HUES6 (cell line): ENCODE measurements at regions not wholly inside any gene's neighbourhood (a gene's known extent, or its start where the extent isn't known, plus 50 kb on each side); places are given as distances from the start of the nearest gene placed in this dataset.
"Not testable (repeated sequence)": the region's sequence is repeated elsewhere in the genome, so short reads cannot be mapped to it uniquely, and the experiment has no call there.

Source experiments
- H3K27ac ChIP-seq: 2 replicates; pipeline ENCODE4 v1.7.0; 2013; ENCODE audit warnings: low read depth, mild to moderate bottlenecking, low read length, inconsistent platforms
- H3K27me3 ChIP-seq: 2 replicates; pipeline ENCODE4 v1.6.1; 2013; ENCODE audit warnings: low read length; ENCODE audit not compliant: control insufficient read depth, insufficient read depth
- H3K36me3 ChIP-seq: 2 replicates; pipeline ENCODE4 v1.6.1; 2013; ENCODE audit warnings: low read length; ENCODE audit not compliant: control insufficient read depth, insufficient read depth
- H3K4me1 ChIP-seq: 2 replicates; pipeline ENCODE4 v1.6.1; 2013; ENCODE audit warnings: low read length; ENCODE audit not compliant: control insufficient read depth, insufficient read depth
- H3K4me3 ChIP-seq: 2 replicates; pipeline ENCODE4 v1.5.1; 2013; ENCODE audit warnings: low read depth, low read length
- H3K9ac ChIP-seq: one replicate; pipeline ENCODE4 v1.6.1; 2013; ENCODE audit warnings: mild to moderate bottlenecking, low read length
- H3K9me3 ChIP-seq: 2 replicates; pipeline ENCODE4 v1.6.1; 2013; ENCODE audit warnings: low read depth, low read length; ENCODE audit not compliant: control insufficient read depth, insufficient read depth

- not testable (repeated sequence) for H3K9ac ChIP-seq, H3K36me3 ChIP-seq, H3K27ac ChIP-seq, H3K9me3 ChIP-seq, H3K27me3 ChIP-seq, H3K4me3 ChIP-seq
- peaks cover 14% of the 10 kb centered on the region for H3K4me1 ChIP-seq
These were observed 105.5 kb downstream of the ZBTB18 start for GRCh38 chr1:244156617-244157016.

GRCh38 chr1:244157731-244158438 is 106.8 kb downstream of the ZBTB18 start:
- H3K27ac ChIP-seq, result no peak overlapping the region
- H3K36me3 ChIP-seq, result no peaks in the 10 kb centered on the region
- H3K9ac ChIP-seq, result no peak overlapping the region
- H3K27me3 ChIP-seq, result no peaks in the 10 kb centered on the region
- peaks cover 14% of the 10 kb centered on the region for H3K4me1 ChIP-seq
- H3K9me3 ChIP-seq, result no peaks in the 10 kb centered on the region
- H3K4me3 ChIP-seq, result no peak overlapping the region

GRCh38 chr1:244159646-244160045 is 108.6 kb downstream of the ZBTB18 start:
- Histone ChIP-seq H3K36me3 (no peaks in the 10 kb centered on the region), H3K9me3 (no peaks in the 10 kb centered on the region), H3K4me1 (peaks cover 31% of the 10 kb centered on the region), H3K4me3 (no peak overlapping the region), H3K27me3 (no peaks in the 10 kb centered on the region), H3K27ac (no peak overlapping the region), H3K9ac (no peak overlapping the region)

GRCh38 chr1:244160455-244161235 is 109.6 kb downstream of the ZBTB18 start:
- H3K9ac ChIP-seq, result no peak overlapping the region
- no peak overlapping the region for H3K4me3 ChIP-seq
- no peaks in the 10 kb centered on the region for H3K36me3 ChIP-seq
- H3K4me1 ChIP-seq, result peaks cover 31% of the 10 kb centered on the region
- H3K27me3 ChIP-seq, result no peaks in the 10 kb centered on the region
- no peak overlapping the region for H3K27ac ChIP-seq
- no peaks in the 10 kb centered on the region for H3K9me3 ChIP-seq

- H3K9ac ChIP-seq, result no peak overlapping the region
- H3K9me3 ChIP-seq, result no peaks in the 10 kb centered on the region
- H3K27ac ChIP-seq, result no peak overlapping the region
- H3K4me1 ChIP-seq, result peaks cover 31% of the 10 kb centered on the region
- H3K4me3 ChIP-seq, result no peak overlapping the region
- H3K27me3 ChIP-seq, result no peaks in the 10 kb centered on the region
- H3K36me3 ChIP-seq, result no peaks in the 10 kb centered on the region
These were observed 110.1 kb downstream of the ZBTB18 start for GRCh38 chr1:244161236-244161510.

- Histone ChIP-seq H3K9ac (no peak overlapping the region), H3K4me1 (peaks cover 31% of the 10 kb centered on the region), H3K9me3 (no peaks in the 10 kb centered on the region), H3K27ac (peak overlapping the region; percentile 89), H3K36me3 (no peaks in the 10 kb centered on the region), H3K27me3 (no peaks in the 10 kb centered on the region), H3K4me3 (no peak overlapping the region)
These were observed 111.9 kb downstream of the ZBTB18 start for GRCh38 chr1:244162786-244163530.

- no peaks in the 10 kb centered on the region for H3K36me3 ChIP-seq
- H3K9me3 ChIP-seq, result no peaks in the 10 kb centered on the region
- peaks cover 31% of the 10 kb centered on the region for H3K4me1 ChIP-seq
- peak overlapping the region; percentile 60 for H3K9ac ChIP-seq
- H3K27ac ChIP-seq, result peak overlapping the region; percentile 89
- H3K4me3 ChIP-seq, result peak overlapping the region; percentile 25; the same call in 1 of the 2 replicates
- H3K27me3 ChIP-seq, result no peaks in the 10 kb centered on the region
These were observed 112.9 kb downstream of the ZBTB18 start for GRCh38 chr1:244163861-244164510.

GRCh38 chr1:244164511-244164890 is 113.4 kb downstream of the ZBTB18 start:
- Histone ChIP-seq H3K27ac (peak overlapping the region; percentile 89), H3K36me3 (no peaks in the 10 kb centered on the region), H3K9ac (peak overlapping the region; percentile 52), H3K4me3 (no peak overlapping the region), H3K9me3 (no peaks in the 10 kb centered on the region), H3K4me1 (peaks cover 31% of the 10 kb centered on the region), H3K27me3 (no peaks in the 10 kb centered on the region)

- H3K4me1 ChIP-seq, result peaks cover 31% of the 10 kb centered on the region
- no peaks in the 10 kb centered on the region for H3K27me3 ChIP-seq
- H3K27ac ChIP-seq, result peak overlapping the region; percentile 89; the same call in 1 of the 2 replicates
These were observed 113.9 kb downstream of the ZBTB18 start for GRCh38 chr1:244165021-244165420.

GRCh38 chr1:244165701-244166100 is 114.6 kb downstream of the ZBTB18 start:
- H3K4me3 ChIP-seq, result no peak overlapping the region
- no peaks in the 10 kb centered on the region for H3K36me3 ChIP-seq
- no peaks in the 10 kb centered on the region for H3K27me3 ChIP-seq
- no peak overlapping the region for H3K9ac ChIP-seq
- H3K27ac ChIP-seq, result no peak overlapping the region
- H3K4me1 ChIP-seq, result peaks cover 31% of the 10 kb centered on the region
- H3K9me3 ChIP-seq, result no peaks in the 10 kb centered on the region

More at GRCh38 chr1:244165021-244165420, 113.9 kb downstream of the ZBTB18 start:
- H3K9me3 ChIP-seq, result no peaks in the 10 kb centered on the region
- H3K9ac ChIP-seq, result no peak overlapping the region
- H3K4me3 ChIP-seq, result no peak overlapping the region
- H3K36me3 ChIP-seq, result no peaks in the 10 kb centered on the region
